Body of pancreas (tissue), 4 donors: ENCODE measurements at regions not wholly inside any gene's neighbourhood (a gene's known extent, or its start where the extent isn't known, plus 50 kb on each side); places are given as distances from the start of the nearest gene placed in this dataset.

Experiments
- ATAC-seq: fragments of 150-250 bp; one replicate; pipeline ENCODE4 v1.9.1; 2016
- DNase-seq, 4 donors: peaks; one replicate each; pipeline ENCODE4 v3.0.0-alpha.2; 2019
- H3K27ac ChIP-seq, 4 donors: fragments of 200-600 bp; sonication (generic); 1 replicate in 3 of 4; 2 replicates in 1 of 4; pipeline versions ENCODE4 v1.5.1 to v1.6.1; 2016 to 2019; ENCODE audit warnings: mild to moderate bottlenecking in 1 of 4, mixed read lengths in 1 of 4, moderate library complexity in 1 of 4
- H3K27me3 ChIP-seq, 2 donors: fragments of 200-600 bp; sonication (generic); one replicate each; pipeline ENCODE4 v1.6.0; 2016; ENCODE audit warnings: mild to moderate bottlenecking in 1 of 2
- H3K36me3 ChIP-seq, 2 donors: fragments of 200-600 bp; sonication (generic); replicated peaks in 1 of 2; 2 replicates each; pipeline ENCODE4 v1.5.1; 2016; ENCODE audit warnings: low read depth in 2 of 2; ENCODE audit not compliant: insufficient read depth in 1 of 2
- H3K4me1 ChIP-seq: fragments of 200-600 bp; sonication (generic); one replicate; pipeline ENCODE4 v1.6.0; 2016
- H3K4me3 ChIP-seq, 2 donors: fragments of 200-600 bp; sonication (generic); 1 replicate in 1 of 2; 2 replicates in 1 of 2; pipeline ENCODE4 v1.5.1; 2016 to 2019
- H3K9me3 ChIP-seq, 3 donors: fragments of 200-600 bp; sonication (generic); 1 replicate in 2 of 3; 2 replicates in 1 of 3; pipeline ENCODE4 v1.5.1; 2016
- CTCF ChIP-seq, 7 experiments: fragments of 450-650 bp in 4 of 7; fragments of 200-600 bp in 3 of 7; sonication (generic) in 3 of 7; IDR thresholded peaks; one replicate each; pipeline ENCODE4 v1.5.1; 2016 to 2019; ENCODE audit warnings: antibody characterized with exemption in 7 of 7
- POLR2A ChIP-seq, 3 donors: fragments of 450-650 bp; IDR thresholded peaks; one replicate each; pipeline ENCODE4 v1.6.1; 2016; ENCODE audit warnings: antibody characterized with exemption in 3 of 3, mild to moderate bottlenecking in 2 of 3
- WGBS, 2 donors: methylation state at CpG; one replicate each; pipeline ENCODE4 v1.1.5; 2017; 5-methylcytosine and 5-hydroxymethylcytosine counted together
- intact Hi-C: fragments of 100-400 bp; cut with DNase I; formaldehyde crosslinking; loops from one replicate; pipeline ENCODE4 v1.15.1; 2023

DNA sequence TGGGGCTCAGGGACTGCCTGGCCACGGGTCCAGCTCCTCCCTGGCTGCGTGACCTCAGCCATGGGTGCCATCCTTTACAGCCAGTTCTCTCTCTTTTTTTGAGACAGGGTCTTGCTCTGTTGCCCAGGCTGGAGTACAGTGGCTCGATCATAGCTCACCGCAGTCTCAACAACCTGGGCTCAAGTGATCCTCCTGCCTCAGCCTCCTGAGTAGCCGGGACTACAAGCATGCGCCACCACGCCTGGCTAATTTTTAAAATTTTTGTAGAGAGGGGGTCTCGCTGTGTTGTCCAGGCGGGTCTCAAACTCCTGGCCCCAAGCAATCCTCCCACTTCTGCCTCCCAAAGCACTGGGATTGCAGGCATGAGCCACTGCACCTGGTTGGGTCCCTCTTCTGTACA is 75.4 kb downstream of the PTPRS start:
- TF ChIP-seq POLR2A (IDR thresholded peaks at IDR 0.05) = no peak
- TF ChIP-seq CTCF (IDR thresholded peaks at IDR 0.05) = no peak
- intact Hi-C loops = no loop called here
- H3K27me3 ChIP-seq = no peaks in the 10 kb centered on the region
- H3K4me3 ChIP-seq = no peak overlapping the region
- DNase-seq (no peak), ATAC-seq (no peak)
- H3K27ac ChIP-seq = no peak overlapping the region
- H3K4me1 ChIP-seq = no peaks in the 10 kb centered on the region
- 85 to 96% methylated on average over 4 to 9 of the region's 9 CpGs for WGBS, 2 donors
- no peaks in the 10 kb centered on the region for H3K9me3 ChIP-seq
- peaks cover 0 to 4% of the 10 kb centered on the region in 2 donors for H3K36me3 ChIP-seq

DNA sequence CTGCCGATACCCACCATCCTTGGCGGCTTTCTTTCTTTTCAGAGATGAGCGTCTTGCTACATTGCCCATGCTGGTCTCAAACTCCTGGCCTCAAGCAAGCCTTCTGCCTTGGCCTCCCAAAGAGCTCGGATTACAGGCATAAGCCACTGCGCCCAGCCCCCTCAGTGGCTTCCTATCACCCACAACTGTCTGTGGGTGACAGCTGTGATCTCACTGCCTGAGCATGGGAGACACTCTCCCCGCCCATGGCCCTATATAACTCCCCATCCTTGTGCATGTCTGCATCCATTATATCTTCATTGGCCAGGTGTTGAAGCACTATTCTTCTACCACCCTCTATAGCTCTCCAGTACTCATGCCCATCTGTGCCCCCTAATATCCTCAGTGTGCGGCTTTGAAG is 76.2 kb downstream of the PTPRS start:
- Histone ChIP-seq H3K9me3 (no peaks in the 10 kb centered on the region), H3K27ac (no peak overlapping the region), H3K4me1 (no peaks in the 10 kb centered on the region), H3K27me3 (no peaks in the 10 kb centered on the region), H3K36me3 (peaks cover 0 to 4% of the 10 kb centered on the region in 2 donors), H3K4me3 (no peak overlapping the region)
- 92 to 98% methylated on average over 6 to 7 of the region's 7 CpGs for WGBS, 2 donors
- TF ChIP-seq POLR2A (IDR thresholded peaks at IDR 0.05) = no peak
- no peak for TF ChIP-seq CTCF (IDR thresholded peaks at IDR 0.05)
- DNase-seq = no peak
- intact Hi-C loops = no loop called here
- no peak for ATAC-seq

- TF ChIP-seq CTCF (IDR thresholded peaks at IDR 0.05) (no peak), POLR2A (IDR thresholded peaks at IDR 0.05) (no peak)
- intact Hi-C loops = no loop called here
- Histone ChIP-seq H3K4me3 (no peak overlapping the region), H3K27ac (no peak overlapping the region), H3K27me3 (no peaks in the 10 kb centered on the region), H3K9me3 (no peaks in the 10 kb centered on the region), H3K4me1 (no peaks in the 10 kb centered on the region), H3K36me3 (peaks cover 0 to 4% of the 10 kb centered on the region in 2 donors)
- ATAC-seq (no peak), DNase-seq (no peak)
- WGBS, 2 donors = 90% methylated on average over 20 to 23 of the region's 23 CpGs
These were observed 77.0 kb downstream of the PTPRS start for GRCh38 chr19:5263615-5264014.

- 77 to 82% methylated on average over 14 of the region's 14 CpGs for WGBS, 2 donors
- no peak overlapping the region for H3K4me3 ChIP-seq
- no peaks in the 10 kb centered on the region for H3K4me1 ChIP-seq
- intact Hi-C loops = no loop called here
- H3K27me3 ChIP-seq = no peaks in the 10 kb centered on the region
- DNase-seq (no peak), ATAC-seq (no peak)
- no peak for TF ChIP-seq CTCF (IDR thresholded peaks at IDR 0.05)
- TF ChIP-seq POLR2A (IDR thresholded peaks at IDR 0.05) = no peak
- H3K9me3 ChIP-seq = no peaks in the 10 kb centered on the region
- no peak overlapping the region for H3K27ac ChIP-seq
- peaks cover 0 to 4% of the 10 kb centered on the region in 2 donors for H3K36me3 ChIP-seq
These were observed 77.9 kb downstream of the PTPRS start for GRCh38 chr19:5262721-5263120.

- Histone ChIP-seq H3K9me3 (peaks cover 0 to 4% (median 0%) of the 10 kb centered on the region in 3 donors), H3K27me3 (no peaks in the 10 kb centered on the region), H3K36me3 (peaks cover 0 to 4% of the 10 kb centered on the region in 2 donors), H3K27ac (no peak overlapping the region), H3K4me3 (no peak overlapping the region), H3K4me1 (no peaks in the 10 kb centered on the region)
- WGBS, 2 donors = 66 to 80% methylated on average over 6 to 15 of the region's 15 CpGs
- intact Hi-C loops = no loop called here
- TF ChIP-seq CTCF (IDR thresholded peaks at IDR 0.05) (no peak), POLR2A (IDR thresholded peaks at IDR 0.05) (no peak)
- ATAC-seq = no peak
- DNase-seq = no peak
These were observed 79.3 kb downstream of the PTPRS start for GRCh38 chr19:5261156-5261890.
